WTC11 (cell line): ENCODE measurements at regions not wholly inside any gene's neighbourhood (a gene's known extent, or its start where the extent isn't known, plus 50 kb on each side); places are given as distances from the start of the nearest gene placed in this dataset.

Source experiments
- ATAC-seq: fragments of 200-7000 bp; cut with Tn5 transposase; 2 replicates; pipeline ENCODE4 v1.10.0; 2021; ENCODE audit warnings: mild to moderate bottlenecking, moderate library complexity
- CTCF ChIA-PET: fragments of 300-600 bp; sonication (Branson Sonifier 250); formaldehyde crosslinking; loops from one replicate; lab custom pipeline; 2021; ENCODE audit warnings: antibody characterized with exemption; lab: Charles Lee
- POLR2A ChIA-PET: fragments of 350-600 bp; sonication (Branson Sonifier 250); formaldehyde crosslinking; loops from one replicate; lab custom pipeline; 2021; ENCODE audit warnings: antibody characterized with exemption; lab: Charles Lee
- DNase-seq: peaks from one replicate; pipeline ENCODE4 v3.0.0; 2021; ENCODE audit warnings: low spot score
- H3K27ac Mint-ChIP-seq: 2 replicates; pipeline ENCODE4 v1.8.0; 2021; ENCODE audit warnings: mixed read lengths
- H3K27me3 Mint-ChIP-seq: 2 replicates; pipeline ENCODE4 v1.8.0; 2021; ENCODE audit warnings: low read depth, mild to moderate bottlenecking, moderate library complexity, mixed read lengths
- H3K36me3 Mint-ChIP-seq: 2 replicates; pipeline ENCODE4 v1.8.0; 2021; ENCODE audit warnings: mixed read lengths
- H3K4me1 Mint-ChIP-seq: 2 replicates; pipeline ENCODE4 v1.8.0; 2022; ENCODE audit warnings: mixed read lengths
- H3K4me3 Mint-ChIP-seq: 2 replicates; pipeline ENCODE4 v1.8.0; 2021; ENCODE audit warnings: mild to moderate bottlenecking, moderate library complexity, mixed read lengths
- H3K9me3 Mint-ChIP-seq: 2 replicates; pipeline ENCODE4 v1.8.0; 2021; ENCODE audit warnings: mixed read lengths
- CDX4 ChIP-seq: fragments of 250-450 bp; sonication (Bioruptor Pico); IDR thresholded peaks from 2 replicates; pipeline ENCODE4 v1.9.0; 2021; ENCODE audit warnings: moderate library complexity, mild to moderate bottlenecking, inconsistent platforms, borderline replicate concordance
- CREB1 ChIP-seq: sonication (generic); formaldehyde crosslinking; IDR thresholded peaks from 2 replicates; pipeline ENCODE4 v1.8.0; 2023; ENCODE audit warnings: mild to moderate bottlenecking, missing genetic modification reagents
- EMX1 ChIP-seq: fragments of 250-450 bp; sonication (Bioruptor Pico); IDR thresholded peaks from 2 replicates; pipeline ENCODE4 v1.8.0; 2021; ENCODE audit warnings: mild to moderate bottlenecking
- ESRRA ChIP-seq: sonication (generic); formaldehyde crosslinking; IDR thresholded peaks from 2 replicates; pipeline ENCODE4 v1.8.1; 2022; ENCODE audit warnings: mild to moderate bottlenecking, missing genetic modification reagents, borderline replicate concordance
- ETV6 ChIP-seq: sonication (generic); formaldehyde crosslinking; IDR thresholded peaks from 2 replicates; pipeline ENCODE4 v1.8.1; 2022; ENCODE audit warnings: mild to moderate bottlenecking, missing genetic modification reagents
- IRF2 ChIP-seq: sonication (generic); formaldehyde crosslinking; IDR thresholded peaks from 2 replicates; pipeline ENCODE4 v1.8.0; 2022; ENCODE audit warnings: low read depth, missing genetic modification reagents, borderline replicate concordance
- MXD4 ChIP-seq: fragments of 250-450 bp; sonication (Bioruptor Pico); IDR thresholded peaks from 2 replicates; pipeline ENCODE4 v1.8.0; 2021; ENCODE audit warnings: mild to moderate bottlenecking, moderate library complexity, borderline replicate concordance
- NFE2L1 ChIP-seq: sonication (generic); formaldehyde crosslinking; IDR thresholded peaks from 2 replicates; pipeline ENCODE4 v1.8.1; 2023; ENCODE audit warnings: missing genetic modification reagents
- NR3C1 ChIP-seq: sonication (generic); formaldehyde crosslinking; conservative IDR thresholded peaks from 2 replicates; pipeline ENCODE4 v1.8.1; 2023; ENCODE audit warnings: low read depth, mild to moderate bottlenecking, missing genetic modification reagents
- RELA ChIP-seq: sonication (generic); formaldehyde crosslinking; IDR thresholded peaks from 2 replicates; pipeline ENCODE4 v1.8.1; 2022; ENCODE audit warnings: missing genetic modification reagents, mild to moderate bottlenecking, borderline replicate concordance
- SMAD3 ChIP-seq: sonication (generic); formaldehyde crosslinking; IDR thresholded peaks from 2 replicates; pipeline ENCODE4 v1.8.0; 2022; ENCODE audit warnings: missing genetic modification reagents, mild to moderate bottlenecking, borderline replicate concordance
- ZNF138 ChIP-seq: sonication (generic); formaldehyde crosslinking; conservative IDR thresholded peaks from 2 replicates; pipeline ENCODE4 v1.8.1; 2022; ENCODE audit warnings: mild to moderate bottlenecking, moderate library complexity, missing genetic modification reagents
- ZNF219 ChIP-seq: sonication (generic); formaldehyde crosslinking; IDR thresholded peaks from 2 replicates; pipeline ENCODE4 v1.8.0; 2023; ENCODE audit warnings: missing genetic modification reagents, mild to moderate bottlenecking, borderline replicate concordance
- TF ChIP-seq, protein P1 (sequence below): fragments of 250-450 bp; sonication (Bioruptor Pico); IDR thresholded peaks from 2 replicates; pipeline ENCODE4 v1.9.0; 2021; ENCODE audit warnings: mild to moderate bottlenecking
- TF ChIP-seq, protein P2 (sequence below): sonication (generic); formaldehyde crosslinking; IDR thresholded peaks from 2 replicates; pipeline ENCODE4 v1.8.1; 2023; ENCODE audit warnings: mild to moderate bottlenecking, missing genetic modification reagents, moderate library complexity
- TF ChIP-seq, protein P3 (sequence below): sonication (generic); formaldehyde crosslinking; IDR thresholded peaks from 2 replicates; pipeline ENCODE4 v1.8.0; 2022; ENCODE audit warnings: mild to moderate bottlenecking, missing genetic modification reagents
- TF ChIP-seq, protein P4 (sequence below): sonication (generic); formaldehyde crosslinking; conservative IDR thresholded peaks from 2 replicates; pipeline ENCODE4 v1.8.1; 2022; ENCODE audit warnings: mild to moderate bottlenecking, missing genetic modification reagents
- TF ChIP-seq, protein P5 (sequence below): sonication (generic); formaldehyde crosslinking; IDR thresholded peaks from 2 replicates; pipeline ENCODE4 v1.8.1; 2023; ENCODE audit warnings: mild to moderate bottlenecking, missing genetic modification reagents
- TF ChIP-seq, protein P6 (sequence below): sonication (generic); formaldehyde crosslinking; conservative IDR thresholded peaks from 2 replicates; pipeline ENCODE4 v1.8.1; 2023; ENCODE audit warnings: mild to moderate bottlenecking, low read depth, missing genetic modification reagents, moderate library complexity

DNA sequence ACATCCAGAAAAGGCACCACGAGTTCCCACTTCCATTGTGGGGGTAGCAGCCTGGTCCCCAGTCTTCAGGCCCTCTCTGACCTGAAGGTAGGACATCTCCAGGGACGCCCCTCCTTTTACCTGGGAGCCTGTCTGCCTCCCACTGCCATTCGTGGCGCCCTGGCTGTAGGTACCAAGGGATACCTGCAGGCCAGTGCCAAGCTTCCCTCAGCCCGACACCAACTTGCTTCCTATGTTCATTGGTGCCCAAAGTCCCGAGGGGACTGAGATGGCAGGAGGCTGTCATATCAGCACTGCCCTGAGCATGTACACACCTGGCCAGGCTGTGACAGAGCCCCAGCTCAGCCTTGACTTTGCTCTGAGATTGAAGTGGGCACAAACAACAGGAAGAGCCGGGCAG lies 137.3 kb upstream of the CNTN3 start (continued):
- TF ChIP-seq, protein P1, sequence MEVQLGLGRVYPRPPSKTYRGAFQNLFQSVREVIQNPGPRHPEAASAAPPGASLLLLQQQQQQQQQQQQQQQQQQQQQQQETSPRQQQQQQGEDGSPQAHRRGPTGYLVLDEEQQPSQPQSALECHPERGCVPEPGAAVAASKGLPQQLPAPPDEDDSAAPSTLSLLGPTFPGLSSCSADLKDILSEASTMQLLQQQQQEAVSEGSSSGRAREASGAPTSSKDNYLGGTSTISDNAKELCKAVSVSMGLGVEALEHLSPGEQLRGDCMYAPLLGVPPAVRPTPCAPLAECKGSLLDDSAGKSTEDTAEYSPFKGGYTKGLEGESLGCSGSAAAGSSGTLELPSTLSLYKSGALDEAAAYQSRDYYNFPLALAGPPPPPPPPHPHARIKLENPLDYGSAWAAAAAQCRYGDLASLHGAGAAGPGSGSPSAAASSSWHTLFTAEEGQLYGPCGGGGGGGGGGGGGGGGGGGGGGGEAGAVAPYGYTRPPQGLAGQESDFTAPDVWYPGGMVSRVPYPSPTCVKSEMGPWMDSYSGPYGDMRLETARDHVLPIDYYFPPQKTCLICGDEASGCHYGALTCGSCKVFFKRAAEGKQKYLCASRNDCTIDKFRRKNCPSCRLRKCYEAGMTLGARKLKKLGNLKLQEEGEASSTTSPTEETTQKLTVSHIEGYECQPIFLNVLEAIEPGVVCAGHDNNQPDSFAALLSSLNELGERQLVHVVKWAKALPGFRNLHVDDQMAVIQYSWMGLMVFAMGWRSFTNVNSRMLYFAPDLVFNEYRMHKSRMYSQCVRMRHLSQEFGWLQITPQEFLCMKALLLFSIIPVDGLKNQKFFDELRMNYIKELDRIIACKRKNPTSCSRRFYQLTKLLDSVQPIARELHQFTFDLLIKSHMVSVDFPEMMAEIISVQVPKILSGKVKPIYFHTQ (CRISPR knock-in tag) = no peak
- TF ChIP-seq, protein P2, sequence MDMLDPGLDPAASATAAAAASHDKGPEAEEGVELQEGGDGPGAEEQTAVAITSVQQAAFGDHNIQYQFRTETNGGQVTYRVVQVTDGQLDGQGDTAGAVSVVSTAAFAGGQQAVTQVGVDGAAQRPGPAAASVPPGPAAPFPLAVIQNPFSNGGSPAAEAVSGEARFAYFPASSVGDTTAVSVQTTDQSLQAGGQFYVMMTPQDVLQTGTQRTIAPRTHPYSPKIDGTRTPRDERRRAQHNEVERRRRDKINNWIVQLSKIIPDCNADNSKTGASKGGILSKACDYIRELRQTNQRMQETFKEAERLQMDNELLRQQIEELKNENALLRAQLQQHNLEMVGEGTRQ (CRISPR knock-in tag) = no peak
- no peak for TF ChIP-seq IRF2 (CRISPR knock-in tag)
- TF ChIP-seq, protein P3, sequence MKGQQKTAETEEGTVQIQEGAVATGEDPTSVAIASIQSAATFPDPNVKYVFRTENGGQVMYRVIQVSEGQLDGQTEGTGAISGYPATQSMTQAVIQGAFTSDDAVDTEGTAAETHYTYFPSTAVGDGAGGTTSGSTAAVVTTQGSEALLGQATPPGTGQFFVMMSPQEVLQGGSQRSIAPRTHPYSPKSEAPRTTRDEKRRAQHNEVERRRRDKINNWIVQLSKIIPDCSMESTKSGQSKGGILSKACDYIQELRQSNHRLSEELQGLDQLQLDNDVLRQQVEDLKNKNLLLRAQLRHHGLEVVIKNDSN (CRISPR knock-in tag) = no peak
- TF ChIP-seq, all 79 proteins: peak for 0

DNA sequence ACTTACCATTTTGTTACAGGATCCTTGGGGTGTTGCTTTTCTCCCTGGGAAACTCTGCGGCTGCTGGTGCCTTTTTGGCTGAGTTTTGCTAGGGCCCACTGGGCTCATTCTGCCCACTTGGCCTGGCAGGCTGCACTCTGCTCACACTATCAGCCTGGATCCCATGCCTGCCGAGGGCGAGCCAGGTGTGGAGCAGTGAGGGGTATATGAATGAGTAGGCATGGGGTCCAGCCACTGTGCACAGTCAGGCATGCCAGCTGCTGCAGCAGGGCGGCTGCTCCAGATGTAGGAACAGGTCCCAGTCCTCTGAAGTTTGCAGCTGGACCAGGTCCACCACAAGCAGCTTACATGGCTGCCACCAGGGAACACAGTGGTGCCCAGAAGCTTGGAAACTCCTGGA lies 136.4 kb upstream of the CNTN3 start:
- no peaks in the 10 kb centered on the region for H3K36me3 Mint-ChIP-seq
- H3K4me1 Mint-ChIP-seq = no peaks in the 10 kb centered on the region
- H3K27ac Mint-ChIP-seq = no peak overlapping the region
- H3K27me3 Mint-ChIP-seq = no peaks in the 10 kb centered on the region
- TF ChIP-seq CREB1 (CRISPR knock-in tag) (no peak), EMX1 (no peak), SMAD3 (CRISPR knock-in tag) (no peak), MXD4 (CRISPR knock-in tag) (no peak), NFE2L1 (CRISPR knock-in tag) (no peak), NR3C1 (no peak), ETV6 (CRISPR knock-in tag) (no peak), ZNF138 (CRISPR knock-in tag) (no peak), ZNF219 (CRISPR knock-in tag) (no peak), ESRRA (CRISPR knock-in tag) (no peak), RELA (no peak), CDX4 (no peak)
- TF ChIP-seq, protein P4, sequence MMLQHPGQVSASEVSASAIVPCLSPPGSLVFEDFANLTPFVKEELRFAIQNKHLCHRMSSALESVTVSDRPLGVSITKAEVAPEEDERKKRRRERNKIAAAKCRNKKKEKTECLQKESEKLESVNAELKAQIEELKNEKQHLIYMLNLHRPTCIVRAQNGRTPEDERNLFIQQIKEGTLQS (CRISPR knock-in tag) = no peak
- TF ChIP-seq, protein P5, sequence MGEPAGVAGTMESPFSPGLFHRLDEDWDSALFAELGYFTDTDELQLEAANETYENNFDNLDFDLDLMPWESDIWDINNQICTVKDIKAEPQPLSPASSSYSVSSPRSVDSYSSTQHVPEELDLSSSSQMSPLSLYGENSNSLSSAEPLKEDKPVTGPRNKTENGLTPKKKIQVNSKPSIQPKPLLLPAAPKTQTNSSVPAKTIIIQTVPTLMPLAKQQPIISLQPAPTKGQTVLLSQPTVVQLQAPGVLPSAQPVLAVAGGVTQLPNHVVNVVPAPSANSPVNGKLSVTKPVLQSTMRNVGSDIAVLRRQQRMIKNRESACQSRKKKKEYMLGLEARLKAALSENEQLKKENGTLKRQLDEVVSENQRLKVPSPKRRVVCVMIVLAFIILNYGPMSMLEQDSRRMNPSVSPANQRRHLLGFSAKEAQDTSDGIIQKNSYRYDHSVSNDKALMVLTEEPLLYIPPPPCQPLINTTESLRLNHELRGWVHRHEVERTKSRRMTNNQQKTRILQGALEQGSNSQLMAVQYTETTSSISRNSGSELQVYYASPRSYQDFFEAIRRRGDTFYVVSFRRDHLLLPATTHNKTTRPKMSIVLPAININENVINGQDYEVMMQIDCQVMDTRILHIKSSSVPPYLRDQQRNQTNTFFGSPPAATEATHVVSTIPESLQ (CRISPR knock-in tag) = no peak
- TF ChIP-seq, protein P2 (CRISPR knock-in tag) = no peak
- TF ChIP-seq, protein P6, sequence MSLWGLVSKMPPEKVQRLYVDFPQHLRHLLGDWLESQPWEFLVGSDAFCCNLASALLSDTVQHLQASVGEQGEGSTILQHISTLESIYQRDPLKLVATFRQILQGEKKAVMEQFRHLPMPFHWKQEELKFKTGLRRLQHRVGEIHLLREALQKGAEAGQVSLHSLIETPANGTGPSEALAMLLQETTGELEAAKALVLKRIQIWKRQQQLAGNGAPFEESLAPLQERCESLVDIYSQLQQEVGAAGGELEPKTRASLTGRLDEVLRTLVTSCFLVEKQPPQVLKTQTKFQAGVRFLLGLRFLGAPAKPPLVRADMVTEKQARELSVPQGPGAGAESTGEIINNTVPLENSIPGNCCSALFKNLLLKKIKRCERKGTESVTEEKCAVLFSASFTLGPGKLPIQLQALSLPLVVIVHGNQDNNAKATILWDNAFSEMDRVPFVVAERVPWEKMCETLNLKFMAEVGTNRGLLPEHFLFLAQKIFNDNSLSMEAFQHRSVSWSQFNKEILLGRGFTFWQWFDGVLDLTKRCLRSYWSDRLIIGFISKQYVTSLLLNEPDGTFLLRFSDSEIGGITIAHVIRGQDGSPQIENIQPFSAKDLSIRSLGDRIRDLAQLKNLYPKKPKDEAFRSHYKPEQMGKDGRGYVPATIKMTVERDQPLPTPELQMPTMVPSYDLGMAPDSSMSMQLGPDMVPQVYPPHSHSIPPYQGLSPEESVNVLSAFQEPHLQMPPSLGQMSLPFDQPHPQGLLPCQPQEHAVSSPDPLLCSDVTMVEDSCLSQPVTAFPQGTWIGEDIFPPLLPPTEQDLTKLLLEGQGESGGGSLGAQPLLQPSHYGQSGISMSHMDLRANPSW (CRISPR knock-in tag) = no peak
- CTCF ChIA-PET = no interaction called here
- H3K9me3 Mint-ChIP-seq = no peaks in the 10 kb centered on the region
- no peak overlapping the region for H3K4me3 Mint-ChIP-seq
- DNase-seq = no peak
- POLR2A ChIA-PET = no interaction called here
- ATAC-seq = no peak
